Gastroesophageal sphincter (tissue), 4 donors: ENCODE measurements at regions not wholly inside any gene's neighbourhood (a gene's known extent, or its start where the extent isn't known, plus 50 kb on each side); places are given as distances from the start of the nearest gene placed in this dataset.

Source experiments
- ATAC-seq: fragments of 150-250 bp; one replicate; pipeline ENCODE4 v1.9.1; 2016; ENCODE audit warnings: mild to moderate bottlenecking, moderate library complexity
- H3K27ac ChIP-seq, 4 donors: fragments of 200-600 bp; sonication (generic) in 3 of 4; 1 replicate in 3 of 4; 2 replicates in 1 of 4; pipeline ENCODE4 v1.5.1; 2016 to 2019
- H3K27me3 ChIP-seq: fragments of 200-600 bp; sonication (generic); one replicate; pipeline ENCODE4 v1.5.1; 2019
- H3K36me3 ChIP-seq, 2 donors: fragments of 200-600 bp; sonication (generic); one replicate each; pipeline ENCODE4 v1.5.1; 2019; ENCODE audit warnings: control low read depth in 1 of 2
- H3K4me1 ChIP-seq, 3 donors: fragments of 200-600 bp; sonication (generic); 1 replicate in 2 of 3; 2 replicates in 1 of 3; pipeline ENCODE4 v1.5.1; 2016 to 2019; ENCODE audit warnings: control low read depth in 2 of 3
- H3K4me3 ChIP-seq, 2 donors: fragments of 200-600 bp; sonication (generic); one replicate each; pipeline ENCODE4 v1.5.1; 2019; ENCODE audit warnings: mild to moderate bottlenecking in 1 of 2, moderate library complexity in 1 of 2
- H3K9me3 ChIP-seq, 3 donors: fragments of 200-600 bp; sonication (generic); one replicate each; pipeline ENCODE4 v1.5.1; 2017 to 2019; ENCODE audit warnings: control low read depth in 2 of 3
- EP300 ChIP-seq: sonication (generic); formaldehyde crosslinking; IDR thresholded peaks from one replicate; pipeline ENCODE4 v1.6.1; 2017; ENCODE audit warnings: antibody characterized with exemption, mild to moderate bottlenecking
- POLR2A ChIP-seq, 2 donors: fragments of 450-650 bp; IDR thresholded peaks; one replicate each; pipeline ENCODE4 v1.6.1; 2017; ENCODE audit warnings: antibody characterized with exemption in 2 of 2, mild to moderate bottlenecking in 2 of 2, moderate library complexity in 1 of 2
- POLR2AphosphoS5 ChIP-seq: sonication (generic); formaldehyde crosslinking; IDR thresholded peaks from one replicate; pipeline ENCODE4 v1.6.1; 2017; ENCODE audit warnings: antibody characterized with exemption
- WGBS, 2 donors: methylation state at CpG; one replicate each; pipeline ENCODE4 v1.1.5; 2018; ENCODE audit warnings: low coverage in 1 of 2; 5-methylcytosine and 5-hydroxymethylcytosine counted together
- TF ChIP-seq, protein P1 (sequence below), 4 experiments: fragments of 200-600 bp in 2 of 4; fragments of 450-650 bp in 2 of 4; sonication (generic) in 1 of 4; IDR thresholded peaks; one replicate each; pipeline ENCODE4 v1.5.1; 2017 to 2019; ENCODE audit warnings: antibody characterized with exemption in 4 of 4, mild to moderate bottlenecking in 2 of 4, moderate library complexity in 2 of 4

- Histone ChIP-seq H3K27ac (no peak overlapping the region), H3K9me3 (no peaks in the 10 kb centered on the region), H3K36me3 (no peaks in the 10 kb centered on the region), H3K27me3 (no peaks in the 10 kb centered on the region), H3K4me1 (peaks cover 0 to 13% (median 0%) of the 10 kb centered on the region in 3 donors), H3K4me3 (no peak overlapping the region)
- no peak for ATAC-seq
- TF ChIP-seq, protein P1, sequence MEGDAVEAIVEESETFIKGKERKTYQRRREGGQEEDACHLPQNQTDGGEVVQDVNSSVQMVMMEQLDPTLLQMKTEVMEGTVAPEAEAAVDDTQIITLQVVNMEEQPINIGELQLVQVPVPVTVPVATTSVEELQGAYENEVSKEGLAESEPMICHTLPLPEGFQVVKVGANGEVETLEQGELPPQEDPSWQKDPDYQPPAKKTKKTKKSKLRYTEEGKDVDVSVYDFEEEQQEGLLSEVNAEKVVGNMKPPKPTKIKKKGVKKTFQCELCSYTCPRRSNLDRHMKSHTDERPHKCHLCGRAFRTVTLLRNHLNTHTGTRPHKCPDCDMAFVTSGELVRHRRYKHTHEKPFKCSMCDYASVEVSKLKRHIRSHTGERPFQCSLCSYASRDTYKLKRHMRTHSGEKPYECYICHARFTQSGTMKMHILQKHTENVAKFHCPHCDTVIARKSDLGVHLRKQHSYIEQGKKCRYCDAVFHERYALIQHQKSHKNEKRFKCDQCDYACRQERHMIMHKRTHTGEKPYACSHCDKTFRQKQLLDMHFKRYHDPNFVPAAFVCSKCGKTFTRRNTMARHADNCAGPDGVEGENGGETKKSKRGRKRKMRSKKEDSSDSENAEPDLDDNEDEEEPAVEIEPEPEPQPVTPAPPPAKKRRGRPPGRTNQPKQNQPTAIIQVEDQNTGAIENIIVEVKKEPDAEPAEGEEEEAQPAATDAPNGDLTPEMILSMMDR (IDR thresholded peaks at IDR 0.05), result no peak
- TF ChIP-seq POLR2AphosphoS5, result no peak
- no peak for TF ChIP-seq POLR2A (IDR thresholded peaks at IDR 0.05)
- no peak for TF ChIP-seq EP300
Observed at GRCh38 chr5:94082405-94082804, 341.0 kb upstream of the POU5F2 start.

- WGBS, 2 donors, result 86 to 92% methylated on average over 1 of the region's 1 CpG
- ATAC-seq, result no peak
Observed at GRCh38 chr5:94081088-94081487, 339.7 kb upstream of the POU5F2 start.

GRCh38 chr5:94080390-94080789 lies 339.0 kb upstream of the POU5F2 start:
- Histone ChIP-seq H3K36me3 (no peaks in the 10 kb centered on the region), H3K4me1 (peaks cover 0 to 18% (median 0%) of the 10 kb centered on the region in 3 donors), H3K27me3 (no peaks in the 10 kb centered on the region), H3K27ac (no peak overlapping the region), H3K4me3 (no peak overlapping the region), H3K9me3 (no peaks in the 10 kb centered on the region)
- no peak for TF ChIP-seq POLR2A (IDR thresholded peaks at IDR 0.05)
- ATAC-seq, result no peak
- WGBS, 2 donors, result 86 to 100% methylated on average over 3 of the region's 3 CpGs

More at GRCh38 chr5:94081088-94081487, 339.7 kb upstream of the POU5F2 start:
- H3K9me3 ChIP-seq, result no peaks in the 10 kb centered on the region
- H3K4me1 ChIP-seq, result peaks cover 0 to 18% (median 0%) of the 10 kb centered on the region in 3 donors
- no peaks in the 10 kb centered on the region for H3K27me3 ChIP-seq
- no peak overlapping the region for H3K27ac ChIP-seq
- H3K36me3 ChIP-seq, result no peaks in the 10 kb centered on the region
- TF ChIP-seq EP300, result no peak
- TF ChIP-seq, protein P1 (IDR thresholded peaks at IDR 0.05), result no peak
- TF ChIP-seq POLR2A (IDR thresholded peaks at IDR 0.05), result no peak
- TF ChIP-seq POLR2AphosphoS5, result no peak
- H3K4me3 ChIP-seq, result no peak overlapping the region

GRCh38 chr5:94072116-94072515 lies 330.7 kb upstream of the POU5F2 start:
- Histone ChIP-seq H3K9me3 (peaks cover 0 to 10% (median 0%) of the 10 kb centered on the region in 3 donors), H3K36me3 (peaks cover 0 to 7% of the 10 kb centered on the region in 2 donors), H3K4me1 (peaks cover 0 to 2% (median 0%) of the 10 kb centered on the region in 3 donors), H3K4me3 (no peak overlapping the region), H3K27ac (no peak overlapping the region), H3K27me3 (no peaks in the 10 kb centered on the region)
- no peak for ATAC-seq
- 87 to 97% methylated on average over 3 of the region's 3 CpGs for WGBS, 2 donors
- TF ChIP-seq EP300 (no peak), POLR2A (IDR thresholded peaks at IDR 0.05) (no peak)

DNA sequence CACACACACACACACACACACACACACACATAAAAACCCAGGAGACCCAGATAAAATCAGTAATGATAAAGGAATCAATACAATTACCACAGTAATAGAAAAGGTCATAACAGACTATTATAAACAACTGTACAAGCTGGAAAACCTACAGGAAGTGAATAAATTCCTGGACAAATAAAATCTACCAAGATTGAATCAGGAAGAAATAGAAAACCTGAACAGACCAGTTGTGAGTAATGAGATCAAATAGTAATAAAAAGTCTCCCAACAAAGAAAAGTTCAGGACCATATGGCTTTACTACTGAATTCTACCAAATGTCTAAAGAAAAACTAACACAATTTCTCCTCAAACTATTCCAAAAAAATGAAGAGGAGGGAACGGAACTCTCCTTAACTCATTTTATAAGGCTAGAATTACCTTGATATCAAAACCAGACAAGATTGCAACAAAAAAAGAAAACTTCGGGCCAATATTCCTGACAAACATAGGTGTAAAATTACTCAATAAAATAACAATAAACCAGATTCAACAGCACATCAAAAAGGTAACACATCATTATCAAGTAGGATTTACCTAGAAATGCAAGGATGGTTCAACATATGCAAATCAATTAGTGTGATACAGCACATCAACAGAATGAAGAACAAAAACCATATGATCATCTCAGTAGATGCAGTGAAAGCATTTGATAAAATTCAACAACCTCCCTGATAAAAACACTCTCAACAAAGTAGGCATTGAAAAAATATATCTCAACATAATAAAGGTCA lies 325.2 kb upstream of the POU5F2 start:
- ATAC-seq, result no peak
- no peak overlapping the region for H3K27ac ChIP-seq
- H3K4me1 ChIP-seq, result no peaks in the 10 kb centered on the region
- 94 to 96% methylated on average over 2 of the region's 2 CpGs for WGBS, 2 donors
- no peak overlapping the region for H3K4me3 ChIP-seq
- no peaks in the 10 kb centered on the region for H3K27me3 ChIP-seq
- no peak for TF ChIP-seq POLR2AphosphoS5
- no peak for TF ChIP-seq EP300
- TF ChIP-seq, protein P1 (IDR thresholded peaks at IDR 0.05), result no peak
- TF ChIP-seq POLR2A (IDR thresholded peaks at IDR 0.05), result no peak
- peaks cover 0 to 40% (median 0%) of the 10 kb centered on the region in 3 donors for H3K9me3 ChIP-seq
- H3K36me3 ChIP-seq, result peaks cover 0 to 12% of the 10 kb centered on the region in 2 donors

- no peak overlapping the region for H3K27ac ChIP-seq
- H3K27me3 ChIP-seq, result no peaks in the 10 kb centered on the region
- no peak for ATAC-seq
- peaks cover 0 to 12% of the 10 kb centered on the region in 2 donors for H3K36me3 ChIP-seq
- TF ChIP-seq POLR2AphosphoS5 (no peak), EP300 (no peak)
- TF ChIP-seq, protein P1 (IDR thresholded peaks at IDR 0.05), result no peak
- no peaks in the 10 kb centered on the region for H3K4me1 ChIP-seq
- peaks cover 0 to 40% (median 0%) of the 10 kb centered on the region in 3 donors for H3K9me3 ChIP-seq
- H3K4me3 ChIP-seq, result no peak overlapping the region
Observed at GRCh38 chr5:94064025-94064424, 322.6 kb upstream of the POU5F2 start.
